Left lung (tissue), 4 donors: ENCODE measurements at regions not wholly inside any gene's neighbourhood (a gene's known extent, or its start where the extent isn't known, plus 50 kb on each side); places are given as distances from the start of the nearest gene placed in this dataset.
"Not testable (repeated sequence)": the region's sequence is repeated elsewhere in the genome, so short reads cannot be mapped to it uniquely, and the experiment has no call there.

Experiments
- ATAC-seq: fragments of 200-7000 bp; cut with Tn5 transposase; one replicate; pipeline ENCODE4 v1.9.1; 2020; ENCODE audit warnings: moderate library complexity
- DNase-seq, 4 donors: peaks; one replicate each; pipeline ENCODE4 v3.0.0-alpha.2; 2013 to 2020
- H3K27ac ChIP-seq, 2 donors: fragments of 200-600 bp; sonication (generic) in 1 of 2; one replicate each; pipeline versions ENCODE4 v1.5.0 to v1.8.0; 2020 to 2021
- H3K27me3 ChIP-seq, 2 donors: fragments of 200-600 bp; sonication (generic) in 1 of 2; one replicate each; pipeline versions ENCODE4 v1.5.0 to v1.8.0; 2020 to 2021
- H3K36me3 ChIP-seq, 2 donors: fragments of 200-600 bp; sonication (generic) in 1 of 2; one replicate each; pipeline versions ENCODE4 v1.5.0 to v1.8.0; 2020 to 2021
- H3K4me1 ChIP-seq, 2 donors: fragments of 200-600 bp; one replicate each; pipeline ENCODE4 v1.8.0; 2021
- H3K4me3 ChIP-seq, 2 donors: fragments of 200-600 bp; sonication (generic) in 1 of 2; one replicate each; pipeline versions ENCODE4 v1.5.0 to v1.8.0; 2020 to 2021; ENCODE audit warnings: mild to moderate bottlenecking in 1 of 2
- H3K9me3 ChIP-seq, 2 donors: fragments of 200-600 bp; sonication (generic) in 1 of 2; one replicate each; pipeline versions ENCODE4 v1.5.0 to v1.8.0; 2020 to 2021
- CTCF ChIP-seq, 2 donors: fragments of 200-600 bp; sonication (generic) in 1 of 2; IDR thresholded peaks; one replicate each; pipeline versions ENCODE4 v1.5.0 to v1.8.0; 2021; ENCODE audit warnings: antibody characterized with exemption in 2 of 2
- intact Hi-C, 2 donors: fragments of 100-400 bp; cut with DNase I; formaldehyde crosslinking; loops; one replicate each; pipeline versions ENCODE4 v1.11.2 to v1.14.2; 2022
- donor health status: DM: no; HTN: yes; CAD: no.
- donor health status: DM: no; HTN: no; CAD: no.

DNA sequence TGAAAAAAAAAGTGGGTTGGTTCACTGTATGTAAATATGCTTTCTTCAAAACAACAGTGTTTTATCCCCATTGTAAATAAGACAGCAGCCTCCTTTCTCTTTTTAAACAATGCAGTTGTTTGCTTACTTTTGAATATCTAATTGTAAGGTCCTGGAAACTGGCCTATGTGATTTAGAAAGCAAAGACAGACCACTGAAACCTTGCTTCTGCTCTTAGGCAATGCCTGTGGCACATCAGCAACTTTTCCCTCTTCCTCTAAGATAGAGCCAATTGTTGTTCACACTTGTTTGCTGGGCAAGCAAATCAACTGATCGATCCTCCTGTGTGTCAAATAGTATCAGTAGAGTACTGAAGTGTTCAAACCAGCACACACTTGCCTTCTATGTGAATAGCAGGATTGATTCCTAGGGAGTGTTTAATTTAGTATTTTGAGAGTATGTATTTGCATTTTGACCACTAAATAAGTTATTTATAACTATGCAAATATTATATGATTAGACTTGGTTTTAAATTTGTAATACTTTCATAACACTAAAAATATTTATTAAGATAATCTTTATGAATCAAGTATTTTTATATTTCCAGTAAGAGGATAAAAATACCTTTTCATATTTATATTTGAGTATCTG is 55.4 kb upstream of the GRPR start:
- Histone ChIP-seq H3K36me3 (no peaks in the 10 kb centered on the region), H3K4me1 (no peaks in the 10 kb centered on the region), H3K27ac (no peak overlapping the region), H3K9me3 (no peaks in the 10 kb centered on the region), H3K4me3 (no peak overlapping the region), H3K27me3 (no peaks in the 10 kb centered on the region)
- DNase-seq (no peak), ATAC-seq (no peak)
- intact Hi-C loops: no loop called here
- TF ChIP-seq CTCF (IDR thresholded peaks at IDR 0.05): no peak

DNA sequence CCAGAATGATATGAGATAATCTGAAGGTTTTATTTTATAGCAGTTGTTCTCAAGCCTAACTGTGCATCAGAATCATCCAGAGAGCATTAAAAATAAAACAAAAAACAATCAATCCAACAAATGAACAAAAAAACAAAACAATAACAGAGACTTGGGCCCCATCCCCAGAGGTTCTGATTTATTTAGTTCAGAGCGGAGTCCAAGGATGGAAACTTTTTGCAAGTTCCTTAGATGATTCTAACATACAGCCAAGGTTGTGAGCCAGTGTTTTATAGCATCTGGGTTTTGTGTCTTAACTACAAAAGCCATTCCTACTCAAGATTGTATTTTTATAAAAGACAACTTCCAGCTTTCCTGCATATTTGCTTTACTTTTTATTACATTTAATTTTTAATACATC is 59.4 kb upstream of the GRPR start:
- Histone ChIP-seq H3K9me3 (no peaks in the 10 kb centered on the region), H3K4me1 (no peaks in the 10 kb centered on the region), H3K27ac (no peak overlapping the region), H3K27me3 (no peaks in the 10 kb centered on the region), H3K36me3 (no peaks in the 10 kb centered on the region), H3K4me3 (no peak overlapping the region)
- intact Hi-C loops: no loop called here
- no peak for ATAC-seq
- no peak for DNase-seq
- no peak for TF ChIP-seq CTCF (IDR thresholded peaks at IDR 0.05)

DNA sequence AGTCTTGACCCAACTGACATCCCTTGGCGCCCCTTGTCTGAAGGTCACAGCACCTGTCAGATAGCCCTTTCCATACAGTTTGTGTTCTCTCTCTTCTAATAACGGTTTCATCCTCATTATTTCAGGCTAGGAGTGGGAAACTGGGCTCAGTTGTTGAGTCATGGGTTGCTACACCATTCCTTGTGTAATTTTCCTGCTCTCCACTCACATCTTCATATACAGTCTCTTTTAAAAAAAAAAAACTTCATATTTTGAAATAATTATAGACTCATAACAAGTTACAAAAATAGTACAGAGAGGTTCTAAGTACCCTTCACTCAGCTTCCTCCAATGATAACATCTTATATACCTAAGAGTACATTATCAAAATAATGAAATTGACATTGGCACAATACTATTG is 60.2 kb upstream of the GRPR start:
- H3K9me3 ChIP-seq: no peaks in the 10 kb centered on the region
- TF ChIP-seq CTCF (IDR thresholded peaks at IDR 0.05): no peak
- no peak for ATAC-seq
- no peaks in the 10 kb centered on the region for H3K36me3 ChIP-seq
- intact Hi-C loops: no loop called here
- H3K27me3 ChIP-seq: no peaks in the 10 kb centered on the region
- no peak overlapping the region for H3K27ac ChIP-seq
- no peak overlapping the region for H3K4me3 ChIP-seq
- H3K4me1 ChIP-seq: no peaks in the 10 kb centered on the region
- no peak for DNase-seq

DNA sequence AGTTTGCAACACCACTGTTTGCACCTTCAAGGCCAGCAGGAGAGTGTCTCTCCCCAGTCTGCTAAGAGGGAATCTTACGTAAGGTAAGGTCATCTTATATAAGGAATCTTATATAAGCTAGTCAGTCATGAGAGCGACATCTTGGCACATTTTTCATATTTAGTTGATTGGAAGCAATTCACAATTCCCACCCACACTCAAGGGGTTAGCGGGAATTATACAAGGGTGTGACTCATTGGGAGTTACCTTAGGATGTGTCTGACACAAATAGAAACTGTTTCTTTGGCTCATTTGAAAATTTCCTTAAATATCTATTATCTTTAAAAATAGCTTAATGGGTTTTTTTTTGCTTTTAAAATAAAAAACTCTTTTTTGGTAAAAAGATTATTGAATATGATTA is 62.1 kb upstream of the GRPR start:
- no peak for TF ChIP-seq CTCF (IDR thresholded peaks at IDR 0.05)
- no peaks in the 10 kb centered on the region for H3K4me1 ChIP-seq
- no peaks in the 10 kb centered on the region for H3K9me3 ChIP-seq
- no peaks in the 10 kb centered on the region for H3K27me3 ChIP-seq
- H3K36me3 ChIP-seq: no peaks in the 10 kb centered on the region
- DNase-seq (no peak), ATAC-seq (no peak)
- intact Hi-C loops: no loop called here
- H3K4me3 ChIP-seq: no peak overlapping the region
- H3K27ac ChIP-seq: no peak overlapping the region

DNA sequence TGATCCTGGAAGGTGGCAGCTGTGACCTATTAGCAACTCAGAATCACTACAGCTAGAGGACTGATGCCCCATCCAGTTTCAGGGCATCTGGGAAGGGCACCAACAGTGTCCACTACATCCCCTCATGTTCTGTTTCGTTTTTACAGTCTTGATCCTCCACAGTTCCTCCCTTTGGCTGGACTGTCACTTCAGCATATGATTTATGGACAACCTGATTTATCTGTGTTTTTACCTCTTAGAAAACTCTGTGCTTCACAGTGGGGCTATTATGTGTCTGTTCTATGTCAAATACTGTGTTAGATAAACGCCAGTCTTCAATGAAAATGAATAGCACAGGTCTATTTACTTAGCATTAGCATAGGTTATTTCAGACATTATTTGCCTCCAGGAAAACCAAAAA is 63.1 kb upstream of the GRPR start:
- ATAC-seq: no peak
- no peak for TF ChIP-seq CTCF (IDR thresholded peaks at IDR 0.05)
- no peak for DNase-seq

GRCh38 chrX:16049126-16049525 is 74.2 kb upstream of the GRPR start:
- H3K36me3 ChIP-seq, H3K27ac ChIP-seq, DNase-seq, H3K4me1 ChIP-seq, intact Hi-C loops, H3K4me3 ChIP-seq, H3K9me3 ChIP-seq, H3K27me3 ChIP-seq, ATAC-seq: not testable (repeated sequence)

More for the DNA sequence above, 63.1 kb upstream of the GRPR start:
- H3K27ac ChIP-seq: no peak overlapping the region
- H3K9me3 ChIP-seq: no peaks in the 10 kb centered on the region
- no peak overlapping the region for H3K4me3 ChIP-seq
- no peaks in the 10 kb centered on the region for H3K36me3 ChIP-seq
- no peaks in the 10 kb centered on the region for H3K27me3 ChIP-seq
- intact Hi-C loops: no loop called here
- no peaks in the 10 kb centered on the region for H3K4me1 ChIP-seq
